ENCODE measurements at regions not wholly inside any gene's neighbourhood (a gene's known extent, or its start where the extent isn't known, plus 50 kb on each side); places are given as distances from the start of the nearest gene placed in this dataset.
A peak's percentile ranks its signal among the peaks of the same experiment; 100 is the strongest.

DNA sequence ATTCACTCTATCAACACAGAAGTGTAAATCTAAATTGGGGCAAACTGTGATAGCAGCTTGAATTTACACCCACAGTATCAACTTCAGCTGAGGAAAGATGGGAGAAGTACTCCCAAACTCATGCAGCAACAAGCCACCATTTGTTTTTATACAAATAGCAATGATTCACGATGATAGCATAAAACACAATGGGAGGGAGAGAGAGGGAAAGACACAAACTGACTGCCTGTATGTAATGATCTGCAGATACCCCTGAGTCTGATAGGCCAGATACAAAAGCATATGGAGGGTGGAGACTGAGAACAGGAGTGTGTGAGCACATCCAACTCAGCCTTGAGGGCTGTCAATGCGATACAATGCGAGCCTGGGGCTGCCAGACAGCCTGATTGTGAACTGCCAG lies 79.2 kb downstream of the CNTN3 start:
- Histone ChIP-seq H3K4me2 (no peak overlapping the region), H3K4me3 (no peak overlapping the region), H2AFZ (replicated peaks) (no peak overlapping the region), H3K36me3 (no peaks in the 10 kb centered on the region), H3F3A (ENCODE audit: low read depth) (no peaks in the 10 kb centered on the region), H3K27me3 (no peaks in the 10 kb centered on the region), H3K27ac (no peak overlapping the region), H3K9me3 (ENCODE audit: low read depth) (no peaks in the 10 kb centered on the region), H3K79me2 (ENCODE audit: low read depth) (no peaks in the 10 kb centered on the region), H4K20me1 (ENCODE audit: low read depth) (no peaks in the 10 kb centered on the region), H3K4me1 (no peaks in the 10 kb centered on the region), H3K9ac (no peak overlapping the region)
- Mint-ChIP-seq H3K27ac (peak overlapping the region; percentile 44), H3K36me3 (peaks cover 2% of the 10 kb centered on the region), H3K27me3 (ENCODE audit: insufficient read depth, low read depth) (no peaks in the 10 kb centered on the region), H3K4me1 (no peaks in the 10 kb centered on the region), H3K9me3 (no peaks in the 10 kb centered on the region), H3K4me3 (no peak overlapping the region)
- TF ChIP-seq EZH2phosphoT487 (IDR thresholded peaks at IDR 0.05) (no peak), EZH2 (IDR thresholded peaks at IDR 0.05) (no peak)
- TF ChIP-seq, protein P1, sequence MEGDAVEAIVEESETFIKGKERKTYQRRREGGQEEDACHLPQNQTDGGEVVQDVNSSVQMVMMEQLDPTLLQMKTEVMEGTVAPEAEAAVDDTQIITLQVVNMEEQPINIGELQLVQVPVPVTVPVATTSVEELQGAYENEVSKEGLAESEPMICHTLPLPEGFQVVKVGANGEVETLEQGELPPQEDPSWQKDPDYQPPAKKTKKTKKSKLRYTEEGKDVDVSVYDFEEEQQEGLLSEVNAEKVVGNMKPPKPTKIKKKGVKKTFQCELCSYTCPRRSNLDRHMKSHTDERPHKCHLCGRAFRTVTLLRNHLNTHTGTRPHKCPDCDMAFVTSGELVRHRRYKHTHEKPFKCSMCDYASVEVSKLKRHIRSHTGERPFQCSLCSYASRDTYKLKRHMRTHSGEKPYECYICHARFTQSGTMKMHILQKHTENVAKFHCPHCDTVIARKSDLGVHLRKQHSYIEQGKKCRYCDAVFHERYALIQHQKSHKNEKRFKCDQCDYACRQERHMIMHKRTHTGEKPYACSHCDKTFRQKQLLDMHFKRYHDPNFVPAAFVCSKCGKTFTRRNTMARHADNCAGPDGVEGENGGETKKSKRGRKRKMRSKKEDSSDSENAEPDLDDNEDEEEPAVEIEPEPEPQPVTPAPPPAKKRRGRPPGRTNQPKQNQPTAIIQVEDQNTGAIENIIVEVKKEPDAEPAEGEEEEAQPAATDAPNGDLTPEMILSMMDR (IDR thresholded peaks at IDR 0.05) = no peak
- no peak for DNase-seq (ENCODE audit: low spot score)

DNA sequence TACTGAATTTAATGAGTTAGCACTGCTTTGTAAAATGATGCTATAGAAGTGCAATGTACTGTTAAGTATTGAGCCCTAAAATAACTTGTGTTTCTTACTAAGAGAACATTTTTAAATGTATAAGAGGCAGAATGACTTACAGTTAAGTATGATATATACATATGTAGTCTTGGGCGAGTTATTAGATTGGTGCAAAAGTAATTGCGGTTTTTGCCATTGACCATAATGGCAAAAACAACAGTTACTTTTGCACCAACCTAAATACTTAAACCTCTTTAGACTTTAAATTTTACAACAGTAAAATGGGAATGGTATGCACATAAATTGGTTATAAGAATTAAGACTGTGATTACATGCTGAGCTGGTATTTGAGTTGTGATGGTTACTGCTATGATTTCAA lies 79.8 kb downstream of the CNTN3 start:
- Mint-ChIP-seq H3K4me3 (no peak overlapping the region), H3K36me3 (peaks cover 2% of the 10 kb centered on the region), H3K27ac (no peak overlapping the region), H3K9me3 (no peaks in the 10 kb centered on the region), H3K27me3 (ENCODE audit: insufficient read depth, low read depth) (no peaks in the 10 kb centered on the region), H3K4me1 (no peaks in the 10 kb centered on the region)
- no peak for DNase-seq (ENCODE audit: low spot score)
- no peaks in the 10 kb centered on the region for H3K27me3 ChIP-seq
- no peak overlapping the region for H3K4me3 ChIP-seq
- H3K27ac ChIP-seq = no peak overlapping the region
- H3K4me2 ChIP-seq = no peak overlapping the region
- no peak for TF ChIP-seq EZH2phosphoT487 (IDR thresholded peaks at IDR 0.05)
- TF ChIP-seq EZH2 (IDR thresholded peaks at IDR 0.05) = no peak
- TF ChIP-seq, protein P1 (IDR thresholded peaks at IDR 0.05) = no peak
- no peaks in the 10 kb centered on the region for H3K36me3 ChIP-seq
- H4K20me1 ChIP-seq (ENCODE audit: low read depth) = no peaks in the 10 kb centered on the region
- H3K9me3 ChIP-seq (ENCODE audit: low read depth) = no peaks in the 10 kb centered on the region
- H3F3A ChIP-seq (ENCODE audit: low read depth) = no peaks in the 10 kb centered on the region
- no peak overlapping the region for H2AFZ ChIP-seq (replicated peaks)
- no peak overlapping the region for H3K9ac ChIP-seq
- H3K4me1 ChIP-seq = no peaks in the 10 kb centered on the region
- H3K79me2 ChIP-seq (ENCODE audit: low read depth) = no peaks in the 10 kb centered on the region

DNA sequence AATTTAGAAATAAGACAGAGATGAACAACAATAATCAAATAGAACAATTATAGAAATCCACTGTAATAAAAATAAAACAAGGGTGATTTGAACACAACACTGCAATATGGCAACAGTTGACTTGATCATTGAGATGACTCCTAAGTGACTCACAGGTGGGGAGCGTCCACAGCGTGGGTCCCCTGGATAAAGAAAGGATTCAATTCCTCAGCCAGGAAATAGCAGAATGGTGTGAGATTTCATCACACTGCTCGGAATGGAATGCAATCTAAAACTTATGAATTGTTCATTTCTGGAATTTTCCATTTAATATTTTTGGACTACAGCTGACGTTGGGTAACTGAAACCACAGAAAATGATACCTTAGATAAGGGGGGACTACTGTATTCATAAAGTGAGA lies 82.0 kb downstream of the CNTN3 start:
- no peak overlapping the region for H3K4me3 Mint-ChIP-seq
- no peak overlapping the region for H3K4me3 ChIP-seq
- H4K20me1 ChIP-seq (ENCODE audit: low read depth) = no peaks in the 10 kb centered on the region
- no peaks in the 10 kb centered on the region for H3K27me3 Mint-ChIP-seq (ENCODE audit: insufficient read depth, low read depth)
- no peaks in the 10 kb centered on the region for H3F3A ChIP-seq (ENCODE audit: low read depth)
- H2AFZ ChIP-seq (replicated peaks) = no peak overlapping the region
- TF ChIP-seq, protein P1 (IDR thresholded peaks at IDR 0.05) = no peak
- TF ChIP-seq EZH2 (IDR thresholded peaks at IDR 0.05) = no peak
- no peak for TF ChIP-seq EZH2phosphoT487 (IDR thresholded peaks at IDR 0.05)
- no peaks in the 10 kb centered on the region for H3K4me1 Mint-ChIP-seq
- no peak overlapping the region for H3K4me2 ChIP-seq
- no peaks in the 10 kb centered on the region for H3K9me3 Mint-ChIP-seq
- no peaks in the 10 kb centered on the region for H3K79me2 ChIP-seq (ENCODE audit: low read depth)
- H3K36me3 ChIP-seq = no peaks in the 10 kb centered on the region
- no peak for DNase-seq (ENCODE audit: low spot score)
- no peaks in the 10 kb centered on the region for H3K4me1 ChIP-seq
- no peak overlapping the region for H3K27ac Mint-ChIP-seq
- H3K9ac ChIP-seq = no peak overlapping the region
- no peaks in the 10 kb centered on the region for H3K9me3 ChIP-seq (ENCODE audit: low read depth)
- no peak overlapping the region for H3K27ac ChIP-seq
- H3K27me3 ChIP-seq = no peaks in the 10 kb centered on the region
- H3K36me3 Mint-ChIP-seq = peaks cover 2% of the 10 kb centered on the region

DNA sequence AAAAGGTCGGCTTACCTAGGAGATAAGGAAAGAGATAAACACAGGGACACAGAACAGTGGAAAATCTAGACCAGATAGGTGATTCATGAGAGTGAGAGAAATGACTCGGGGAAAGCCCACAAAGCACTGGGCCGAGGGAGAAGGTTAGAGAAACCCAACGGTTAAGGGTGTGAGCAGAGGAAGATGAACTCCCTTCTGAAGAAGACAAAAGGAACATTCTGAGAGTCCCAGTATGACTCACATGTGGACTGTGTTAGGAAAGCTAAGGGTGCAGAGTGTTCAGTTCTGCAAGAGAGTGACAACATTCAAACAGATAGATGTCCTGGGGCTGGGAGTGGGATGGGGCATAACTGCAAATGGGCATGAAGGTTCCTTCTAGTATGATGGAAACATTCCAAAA lies 83.0 kb downstream of the CNTN3 start:
- no peak overlapping the region for H3K4me3 Mint-ChIP-seq
- no peaks in the 10 kb centered on the region for H3K9me3 ChIP-seq (ENCODE audit: low read depth)
- H3K4me3 ChIP-seq = no peak overlapping the region
- H3K27me3 Mint-ChIP-seq (ENCODE audit: insufficient read depth, low read depth) = no peaks in the 10 kb centered on the region
- no peak overlapping the region for H3K4me2 ChIP-seq
- H3K36me3 ChIP-seq = no peaks in the 10 kb centered on the region
- no peak overlapping the region for H3K9ac ChIP-seq
- H4K20me1 ChIP-seq (ENCODE audit: low read depth) = no peaks in the 10 kb centered on the region
- no peaks in the 10 kb centered on the region for H3K79me2 ChIP-seq (ENCODE audit: low read depth)
- TF ChIP-seq EZH2 (IDR thresholded peaks at IDR 0.05) = no peak
- H2AFZ ChIP-seq (replicated peaks) = no peak overlapping the region
- H3K36me3 Mint-ChIP-seq = peaks cover 2% of the 10 kb centered on the region
- H3K4me1 ChIP-seq = no peaks in the 10 kb centered on the region
- H3K27me3 ChIP-seq = no peaks in the 10 kb centered on the region
- DNase-seq (ENCODE audit: low spot score) = no peak
- H3K27ac ChIP-seq = no peak overlapping the region
- no peaks in the 10 kb centered on the region for H3F3A ChIP-seq (ENCODE audit: low read depth)
- H3K27ac Mint-ChIP-seq = no peak overlapping the region
- H3K4me1 Mint-ChIP-seq = no peaks in the 10 kb centered on the region
- no peaks in the 10 kb centered on the region for H3K9me3 Mint-ChIP-seq

Measured in neural progenitor cell (in vitro differentiated cells).